AG04449 (cell line): ENCODE measurements at regions not wholly inside any gene's neighbourhood (a gene's known extent, or its start where the extent isn't known, plus 50 kb on each side); places are given as distances from the start of the nearest gene placed in this dataset.
"Not testable (repeated sequence)": the region's sequence is repeated elsewhere in the genome, so short reads cannot be mapped to it uniquely, and the experiment has no call there.

Experiments used
- CTCF ChIA-PET: fragments of 350-600 bp; formaldehyde crosslinking; extraction: SDS; loops from one replicate; lab custom pipeline; 2021; ENCODE audit warnings: antibody characterized with exemption; lab: Yijun Ruan, JAX
- POLR2A ChIA-PET: fragments of 400-600, 350-600 bp; formaldehyde crosslinking; extraction: SDS; loops from one replicate; lab custom pipeline; 2020; ENCODE audit warnings: antibody characterized with exemption, inconsistent platforms; lab: Yijun Ruan, JAX
- DNase-seq: peaks from one replicate; pipeline ENCODE4 v3.0.0-alpha.2; 2010; ENCODE audit warnings: low read depth, low spot score
- H3K4me3 ChIP-seq: 2 replicates; pipeline ENCODE4 v1.5.1; 2011; ENCODE audit warnings: low read depth, mild to moderate bottlenecking, control low read depth, low read length
- TF ChIP-seq, protein P1 (sequence below): IDR thresholded peaks from one replicate; pipeline ENCODE4 v1.5.1; 2011; ENCODE audit warnings: mild to moderate bottlenecking, moderate library complexity, low read length, control low read depth, inconsistent platforms; ENCODE audit not compliant: insufficient read depth; ENCODE audit errors: missing control alignments

DNA sequence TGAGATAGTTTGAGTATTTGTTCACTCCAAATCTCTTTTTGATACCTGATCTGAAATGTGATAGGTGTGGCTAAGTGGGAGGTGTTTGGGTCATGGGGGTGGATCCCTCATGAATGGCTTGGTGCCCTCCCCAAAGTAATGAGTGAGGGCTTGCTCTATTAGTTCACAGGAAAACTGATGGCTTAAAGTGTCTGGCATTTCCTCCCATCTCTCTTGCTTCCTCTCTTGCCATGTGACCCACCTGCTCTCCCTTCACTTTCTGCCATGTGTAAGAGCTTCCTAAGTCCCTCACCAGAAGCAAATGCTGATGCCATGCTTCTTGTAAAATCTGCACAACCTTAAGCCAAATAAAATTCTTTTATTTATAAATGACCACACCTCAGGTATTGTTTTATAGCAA is 61.1 kb downstream of the MAD2L1 start:
- ChIA-PET POLR2A (no interaction called here), CTCF (no interaction called here)
- no peak for DNase-seq
- H3K4me3 ChIP-seq: no peak overlapping the region
- TF ChIP-seq, protein P1, sequence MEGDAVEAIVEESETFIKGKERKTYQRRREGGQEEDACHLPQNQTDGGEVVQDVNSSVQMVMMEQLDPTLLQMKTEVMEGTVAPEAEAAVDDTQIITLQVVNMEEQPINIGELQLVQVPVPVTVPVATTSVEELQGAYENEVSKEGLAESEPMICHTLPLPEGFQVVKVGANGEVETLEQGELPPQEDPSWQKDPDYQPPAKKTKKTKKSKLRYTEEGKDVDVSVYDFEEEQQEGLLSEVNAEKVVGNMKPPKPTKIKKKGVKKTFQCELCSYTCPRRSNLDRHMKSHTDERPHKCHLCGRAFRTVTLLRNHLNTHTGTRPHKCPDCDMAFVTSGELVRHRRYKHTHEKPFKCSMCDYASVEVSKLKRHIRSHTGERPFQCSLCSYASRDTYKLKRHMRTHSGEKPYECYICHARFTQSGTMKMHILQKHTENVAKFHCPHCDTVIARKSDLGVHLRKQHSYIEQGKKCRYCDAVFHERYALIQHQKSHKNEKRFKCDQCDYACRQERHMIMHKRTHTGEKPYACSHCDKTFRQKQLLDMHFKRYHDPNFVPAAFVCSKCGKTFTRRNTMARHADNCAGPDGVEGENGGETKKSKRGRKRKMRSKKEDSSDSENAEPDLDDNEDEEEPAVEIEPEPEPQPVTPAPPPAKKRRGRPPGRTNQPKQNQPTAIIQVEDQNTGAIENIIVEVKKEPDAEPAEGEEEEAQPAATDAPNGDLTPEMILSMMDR: no peak

DNA sequence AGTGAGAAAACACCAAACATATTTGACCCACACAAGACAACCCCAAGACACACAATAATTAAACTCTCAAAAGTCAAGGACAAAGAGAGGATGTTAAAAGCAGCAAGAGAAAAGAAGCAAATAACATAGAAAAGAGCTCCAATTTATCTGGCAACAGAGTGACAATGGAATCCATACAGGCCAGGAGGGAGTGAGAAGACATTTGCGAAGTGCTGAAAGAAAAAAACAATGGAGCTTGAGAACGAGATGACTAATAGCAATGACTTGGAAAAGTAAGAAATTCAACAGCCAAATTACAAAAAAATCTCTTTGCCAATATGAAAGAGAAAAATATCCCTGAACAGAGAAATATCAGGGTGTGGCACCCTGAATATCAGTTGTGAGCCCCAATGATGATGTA is 61.6 kb downstream of the MAD2L1 start:
- POLR2A ChIA-PET: no interaction called here
- H3K4me3 ChIP-seq: no peak overlapping the region
- TF ChIP-seq, protein P1: no peak
- DNase-seq: no peak
- CTCF ChIA-PET: no interaction called here

DNA sequence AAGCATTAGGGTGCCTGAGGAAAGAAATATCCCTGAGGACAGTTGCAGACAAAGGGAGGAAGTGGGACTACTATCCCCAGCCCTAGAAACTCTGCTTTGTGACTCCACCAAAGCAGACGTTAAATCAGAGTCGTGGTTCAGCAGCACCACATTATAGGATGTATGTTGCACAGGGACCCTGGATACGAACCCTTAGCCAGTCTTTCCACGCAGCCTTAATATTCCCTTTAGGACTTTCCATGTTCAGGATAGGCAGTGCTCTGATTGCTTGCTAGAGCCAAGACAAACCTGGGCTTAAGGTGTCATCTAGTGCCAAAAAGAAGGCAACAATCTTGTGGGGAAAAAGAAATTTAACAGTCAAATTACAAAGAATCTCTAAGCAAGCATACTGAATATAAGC is 62.6 kb downstream of the MAD2L1 start:
- TF ChIP-seq, protein P1: no peak
- ChIA-PET CTCF (no interaction called here), POLR2A (no interaction called here)
- no peak overlapping the region for H3K4me3 ChIP-seq
- DNase-seq: no peak

DNA sequence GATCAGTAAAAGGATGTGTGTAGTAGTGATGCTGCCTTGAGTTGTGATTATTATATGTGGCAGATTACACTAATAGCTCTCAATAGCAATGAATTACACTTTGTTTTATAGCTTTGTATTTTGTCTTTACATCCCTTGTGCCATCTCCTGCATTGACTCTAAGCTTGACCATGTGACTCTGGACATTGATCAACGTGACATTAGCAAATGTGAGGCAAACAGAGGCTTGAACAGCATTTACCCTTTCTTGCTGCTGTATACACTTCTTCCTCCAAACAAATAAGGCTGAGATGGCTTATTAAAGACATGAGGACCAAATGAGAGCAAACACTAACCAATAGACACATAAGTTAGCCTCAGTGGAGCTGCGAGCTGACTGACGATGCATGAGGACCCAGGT is 63.5 kb downstream of the MAD2L1 start:
- TF ChIP-seq, protein P1: no peak
- H3K4me3 ChIP-seq: no peak overlapping the region
- POLR2A ChIA-PET: no interaction called here
- CTCF ChIA-PET: no interaction called here
- no peak for DNase-seq

DNA sequence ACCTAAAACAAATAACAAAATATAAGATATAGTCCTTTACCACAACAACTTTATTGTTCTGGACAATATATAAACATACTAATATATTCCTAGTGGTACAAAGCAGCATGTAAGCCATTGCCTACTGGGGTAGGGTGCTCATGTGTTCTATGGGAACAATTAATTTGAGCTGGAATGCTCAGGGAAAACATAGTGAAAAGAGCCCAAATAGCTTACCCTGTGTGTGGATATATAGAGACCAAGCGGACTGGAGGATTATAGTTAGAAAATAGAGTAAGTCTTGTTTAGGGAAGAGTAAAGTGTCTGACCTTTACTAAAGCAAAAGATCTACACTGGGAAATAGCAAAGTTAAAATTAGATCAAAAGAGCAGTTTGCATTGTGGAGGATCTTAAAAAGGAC is 64.8 kb downstream of the MAD2L1 start:
- DNase-seq: no peak
- ChIA-PET POLR2A (no interaction called here), CTCF (no interaction called here)
- H3K4me3 ChIP-seq: no peak overlapping the region
- TF ChIP-seq, protein P1: no peak

DNA sequence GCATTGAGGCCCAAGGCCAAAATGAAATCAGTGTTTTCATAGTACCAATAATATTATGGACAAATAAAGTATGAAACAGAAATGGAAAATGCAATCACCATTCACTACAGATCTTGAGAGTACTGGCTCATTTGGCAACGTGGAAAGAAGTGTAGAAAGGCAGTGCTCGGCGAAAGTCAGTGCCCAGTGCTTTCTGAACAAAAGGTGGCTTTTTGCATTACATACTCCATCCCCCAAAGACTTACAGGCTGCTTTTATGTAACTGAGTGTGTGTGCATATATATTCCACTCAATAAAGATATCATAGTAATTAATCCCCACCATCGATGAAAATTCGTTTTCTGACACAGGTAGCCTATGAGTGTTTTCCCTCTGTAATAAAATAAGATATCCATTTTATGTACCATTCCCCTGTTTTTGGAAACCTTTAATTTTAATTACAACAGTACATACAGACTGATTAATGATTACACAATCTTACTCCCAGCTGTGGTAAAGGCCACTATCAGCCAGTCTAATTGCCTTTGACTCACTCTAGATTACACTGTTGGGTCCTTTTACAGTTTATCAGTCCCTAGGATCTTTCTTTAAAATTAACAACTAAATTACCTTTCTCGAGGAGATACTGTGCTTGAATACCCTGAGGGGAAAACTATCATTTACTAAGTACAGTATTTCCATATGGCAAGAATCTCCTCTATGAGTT is 65.9 kb downstream of the MAD2L1 start:
- no peak for DNase-seq
- TF ChIP-seq, protein P1: no peak
- CTCF ChIA-PET: no interaction called here
- POLR2A ChIA-PET: no interaction called here
- no peak overlapping the region for H3K4me3 ChIP-seq

DNA sequence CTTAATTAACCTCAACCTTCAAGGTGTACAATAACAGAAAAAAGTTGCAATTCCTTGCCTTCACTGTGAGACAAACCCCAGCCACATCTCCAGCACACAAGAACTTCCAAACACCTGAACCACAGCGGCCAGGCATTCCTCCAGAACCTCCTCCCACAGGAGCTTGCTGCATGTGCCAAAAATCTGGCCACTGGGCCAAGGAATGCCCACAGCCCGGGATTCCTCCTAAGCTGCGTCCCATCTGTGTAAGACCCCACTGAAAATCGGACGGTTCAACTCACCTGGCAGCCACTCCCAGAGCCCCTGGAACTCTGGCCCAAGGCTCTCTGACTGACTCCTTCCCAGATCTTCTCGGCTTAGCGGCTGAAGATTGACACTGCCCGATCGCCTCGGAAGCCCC is 70.6 kb downstream of the MAD2L1 start:
- POLR2A ChIA-PET, H3K4me3 ChIP-seq, CTCF ChIA-PET, DNase-seq: not testable (repeated sequence)
